GM23338 (cell line): ENCODE measurements at regions not wholly inside any gene's neighbourhood (a gene's known extent, or its start where the extent isn't known, plus 50 kb on each side); places are given as distances from the start of the nearest gene placed in this dataset.

Experiments used
- ATAC-seq: fragments of 200-7000 bp; cut with Tn5 transposase; 3 replicates; pipeline ENCODE4 v1.9.1; 2020
- DNase-seq: peaks from one replicate; pipeline ENCODE4 v3.0.0-alpha.2; 2015; ENCODE audit warnings: low spot score
- H2AFZ ChIP-seq: fragments of 200-600 bp; sonication (generic); 2 replicates; pipeline ENCODE4 v1.8.0; 2016; ENCODE audit warnings: antibody characterized with exemption, mild to moderate bottlenecking, moderate library complexity
- H3F3A ChIP-seq: fragments of 200-600 bp; sonication (generic); replicated peaks from 2 replicates; pipeline ENCODE4 v1.8.0; 2017; ENCODE audit warnings: antibody characterized with exemption, mixed run types, low read depth
- H3K27ac ChIP-seq: fragments of 200-600 bp; sonication (generic); 2 replicates; pipeline ENCODE4 v1.6.1; 2016; ENCODE audit warnings: low read depth
- H3K27me3 ChIP-seq: fragments of 200-600 bp; sonication (generic); 2 replicates; pipeline ENCODE4 v1.8.0; 2016; ENCODE audit warnings: mild to moderate bottlenecking, mixed run types, moderate library complexity; ENCODE audit not compliant: insufficient read depth
- H3K36me3 ChIP-seq: fragments of 200-600 bp; sonication (generic); 2 replicates; pipeline ENCODE4 v1.8.0; 2016; ENCODE audit warnings: mild to moderate bottlenecking; ENCODE audit not compliant: insufficient read depth
- H3K4me1 ChIP-seq: fragments of 200-600 bp; sonication (generic); 2 replicates; pipeline ENCODE4 v1.8.0; 2016; ENCODE audit warnings: mild to moderate bottlenecking, moderate library complexity; ENCODE audit not compliant: insufficient read depth
- H3K4me2 ChIP-seq: fragments of 200-600 bp; sonication (generic); 2 replicates; pipeline ENCODE4 v1.7.1; 2017; ENCODE audit warnings: mixed run types
- H3K4me3 ChIP-seq: fragments of 200-600 bp; sonication (generic); 2 replicates; pipeline ENCODE4 v1.6.1; 2016; ENCODE audit warnings: mixed run types
- H3K79me2 ChIP-seq: fragments of 200-600 bp; sonication (generic); replicated peaks from 2 replicates; pipeline ENCODE4 v1.8.0; 2017; ENCODE audit warnings: mild to moderate bottlenecking; ENCODE audit not compliant: insufficient read depth
- H3K9me2 ChIP-seq: fragments of 200-600 bp; sonication (generic); 2 replicates; pipeline ENCODE4 v1.8.0; 2017; ENCODE audit not compliant: insufficient read depth
- H4K20me1 ChIP-seq: fragments of 200-600 bp; sonication (generic); replicated peaks from 2 replicates; pipeline ENCODE4 v1.8.0; 2017; ENCODE audit warnings: mild to moderate bottlenecking; ENCODE audit not compliant: insufficient read depth
- H3K27ac Mint-ChIP-seq: 2 replicates; pipeline ENCODE4 v1.8.0; 2020; ENCODE audit warnings: inconsistent platforms, mild to moderate bottlenecking, moderate library complexity, mixed read lengths
- H3K27me3 Mint-ChIP-seq: 3 replicates; pipeline ENCODE4 v1.8.0; 2022; ENCODE audit warnings: low read depth, mild to moderate bottlenecking, moderate library complexity, mixed read lengths, inconsistent platforms; ENCODE audit not compliant: insufficient read depth, poor library complexity
- H3K36me3 Mint-ChIP-seq: 3 replicates; pipeline ENCODE4 v1.8.0; 2021; ENCODE audit warnings: low read depth, mild to moderate bottlenecking, inconsistent platforms, moderate library complexity, mixed read lengths
- H3K4me1 Mint-ChIP-seq: 3 replicates; pipeline ENCODE4 v1.8.0; 2020; ENCODE audit warnings: mild to moderate bottlenecking, inconsistent platforms, mixed read lengths
- H3K4me3 Mint-ChIP-seq: 3 replicates; pipeline ENCODE4 v1.8.0; 2021; ENCODE audit warnings: moderate library complexity, mild to moderate bottlenecking, inconsistent platforms, mixed read lengths
- H3K9me3 Mint-ChIP-seq: 3 replicates; pipeline ENCODE4 v1.8.0; 2020; ENCODE audit warnings: moderate library complexity, mild to moderate bottlenecking, inconsistent platforms, mixed read lengths
- CREB1 ChIP-seq: fragments of 250-450 bp; sonication (Bioruptor Pico); IDR thresholded peaks from 2 replicates; pipeline ENCODE4 v1.5.0; 2020; ENCODE audit warnings: low read depth, mild to moderate bottlenecking, moderate library complexity
- CTCF ChIP-seq, 2 experiments: fragments of 200-600 bp in 1 of 2; sonication (generic) in 1 of 2; conservative IDR thresholded peaks; 2 replicates each; pipeline versions ENCODE4 v1.5.1 to v1.6.1; 2016 to 2017; ENCODE audit warnings: antibody characterized with exemption in 2 of 2, low read depth in 2 of 2, mild to moderate bottlenecking in 2 of 2, moderate library complexity in 1 of 2
- ETS1 ChIP-seq: IDR thresholded peaks from 2 replicates; pipeline ENCODE4 v1.6.1; 2016; ENCODE audit warnings: antibody characterized with exemption
- EZH2 ChIP-seq: fragments of 200-600 bp; sonication (generic); IDR thresholded peaks from one replicate; pipeline ENCODE4 v1.8.0; 2017; ENCODE audit warnings: antibody characterized with exemption, mild to moderate bottlenecking, low read depth; ENCODE audit not compliant: unreplicated experiment
- JUNB ChIP-seq: IDR thresholded peaks from one replicate; pipeline ENCODE4 v1.6.1; 2016; ENCODE audit warnings: antibody characterized with exemption; ENCODE audit not compliant: unreplicated experiment
- NANOG ChIP-seq: IDR thresholded peaks from 2 replicates; pipeline ENCODE4 v1.6.1; 2016; ENCODE audit warnings: antibody characterized with exemption, borderline replicate concordance
- POLR2AphosphoS5 ChIP-seq: IDR thresholded peaks from 2 replicates; pipeline ENCODE4 v1.6.1; 2016; ENCODE audit warnings: antibody characterized with exemption, low read depth
- REST ChIP-seq: IDR thresholded peaks from one replicate; pipeline ENCODE4 v1.6.1; 2018; ENCODE audit warnings: antibody characterized with exemption; ENCODE audit not compliant: unreplicated experiment
- ZNF114 ChIP-seq: fragments of 250-450 bp; sonication (Bioruptor Pico); IDR thresholded peaks from 2 replicates; pipeline ENCODE4 v1.5.0; 2020; ENCODE audit warnings: mild to moderate bottlenecking, moderate library complexity

GRCh38 chr11:112760396-112761059 lies 200.7 kb upstream of the NCAM1 start:
- no peak overlapping the region for H3K4me2 ChIP-seq
- Mint-ChIP-seq H3K27me3 (peaks cover 9% of the 10 kb centered on the region), H3K4me1 (no peaks in the 10 kb centered on the region), H3K9me3 (no peaks in the 10 kb centered on the region), H3K36me3 (no peaks in the 10 kb centered on the region), H3K27ac (no peak overlapping the region), H3K4me3 (no peak overlapping the region)
- DNase-seq = no peak
- TF ChIP-seq ETS1 = no peak
- TF ChIP-seq EZH2 = no peak
- TF ChIP-seq REST = no peak
- no peak for TF ChIP-seq ZNF114
- no peak for TF ChIP-seq CTCF (conservative IDR thresholded peaks at IDR 0.05; ENCODE audit: low read depth in 2 of 2)
- no peak for TF ChIP-seq NANOG
- no peaks in the 10 kb centered on the region; the same call in none of the 2 replicates for H3K9me2 ChIP-seq
- H4K20me1 ChIP-seq = no peaks in the 10 kb centered on the region
- H3K4me1 ChIP-seq = no peaks in the 10 kb centered on the region
- ATAC-seq = no peak
- no peak overlapping the region for H3K4me3 ChIP-seq
- 0 out of 2 replicates have a peak overlapping the region, but pooled peaks have one; percentile 3 for H2AFZ ChIP-seq
- no peaks in the 10 kb centered on the region for H3F3A ChIP-seq
- H3K27me3 ChIP-seq = no peaks in the 10 kb centered on the region
- H3K79me2 ChIP-seq = no peaks in the 10 kb centered on the region
- no peak overlapping the region for H3K27ac ChIP-seq
- H3K36me3 ChIP-seq = no peaks in the 10 kb centered on the region

GRCh38 chr11:112761911-112762706 lies 199.1 kb upstream of the NCAM1 start:
- no peaks in the 10 kb centered on the region for H3K4me1 Mint-ChIP-seq
- peaks cover 9% of the 10 kb centered on the region for H3K27me3 Mint-ChIP-seq
- Histone ChIP-seq H2AFZ (no peak overlapping the region), H3F3A (no peaks in the 10 kb centered on the region), H3K4me2 (no peak overlapping the region), H4K20me1 (no peaks in the 10 kb centered on the region), H3K4me3 (no peak overlapping the region), H3K27me3 (no peaks in the 10 kb centered on the region), H3K36me3 (no peaks in the 10 kb centered on the region), H3K9me2 (no peaks in the 10 kb centered on the region; the same call in none of the 2 replicates), H3K79me2 (no peaks in the 10 kb centered on the region), H3K27ac (no peak overlapping the region), H3K4me1 (no peaks in the 10 kb centered on the region)
- no peak for ATAC-seq
- no peaks in the 10 kb centered on the region for H3K9me3 Mint-ChIP-seq
- DNase-seq = no peak
- no peak overlapping the region for H3K27ac Mint-ChIP-seq
- no peak overlapping the region for H3K4me3 Mint-ChIP-seq
- no peaks in the 10 kb centered on the region for H3K36me3 Mint-ChIP-seq
- no peak for TF ChIP-seq JUNB
- no peak for TF ChIP-seq CREB1 (CRISPR knock-in tag)
- TF ChIP-seq ETS1 = no peak
- TF ChIP-seq POLR2AphosphoS5 = no peak
